Smooth muscle cell (in vitro differentiated cells): ENCODE measurements at regions not wholly inside any gene's neighbourhood (a gene's known extent, or its start where the extent isn't known, plus 50 kb on each side); places are given as distances from the start of the nearest gene placed in this dataset.

Experiments used
- DNase-seq: peaks from one replicate; lab custom pipeline; 2025; ENCODE audit not compliant: unreplicated experiment; lab: John Stamatoyannopoulos, UW
- H2AFZ ChIP-seq: fragments of 200-600 bp; sonication (generic); 2 replicates; pipeline ENCODE4 v1.6.0; 2016; ENCODE audit warnings: antibody characterized with exemption, low read depth, mild to moderate bottlenecking
- H3F3A ChIP-seq: fragments of 200-600 bp; sonication (generic); 2 replicates; pipeline ENCODE4 v1.6.0; 2017; ENCODE audit warnings: antibody characterized with exemption, low read depth
- H3K27ac ChIP-seq: fragments of 200-600 bp; sonication (generic); 2 replicates; pipeline ENCODE4 v1.5.1; 2016; ENCODE audit warnings: low read depth, mild to moderate bottlenecking
- H3K27me3 ChIP-seq: fragments of 200-600 bp; sonication (generic); 2 replicates; pipeline ENCODE4 v1.6.1; 2016; ENCODE audit warnings: low read depth, mild to moderate bottlenecking
- H3K36me3 ChIP-seq: fragments of 200-600 bp; sonication (generic); 2 replicates; pipeline ENCODE4 v1.5.1; 2016; ENCODE audit warnings: low read depth
- H3K4me1 ChIP-seq: fragments of 200-600 bp; sonication (generic); 2 replicates; pipeline ENCODE4 v1.5.1; 2016; ENCODE audit warnings: low read depth
- H3K4me2 ChIP-seq: fragments of 200-600 bp; sonication (generic); 2 replicates; pipeline ENCODE4 v1.6.0; 2016; ENCODE audit warnings: mild to moderate bottlenecking
- H3K4me3 ChIP-seq: fragments of 200-600 bp; sonication (generic); 2 replicates; pipeline ENCODE4 v1.5.1; 2016; ENCODE audit warnings: mild to moderate bottlenecking
- H3K79me2 ChIP-seq: fragments of 200-600 bp; sonication (generic); 2 replicates; pipeline ENCODE4 v1.6.0; 2016; ENCODE audit warnings: low read depth, mild to moderate bottlenecking
- H3K9ac ChIP-seq: fragments of 200-600 bp; sonication (generic); 2 replicates; pipeline ENCODE4 v1.6.0; 2016; ENCODE audit warnings: low read depth
- H3K9me3 ChIP-seq: fragments of 200-600 bp; sonication (generic); replicated peaks from 2 replicates; pipeline ENCODE4 v1.5.1; 2016; ENCODE audit warnings: low read depth
- H4K20me1 ChIP-seq: fragments of 200-600 bp; sonication (generic); 2 replicates; pipeline ENCODE4 v1.6.0; 2016; ENCODE audit warnings: low read depth
- CTCF ChIP-seq: fragments of 200-600 bp; sonication (generic); IDR thresholded peaks from 2 replicates; pipeline ENCODE4 v1.5.1; 2017; ENCODE audit warnings: borderline replicate concordance, mild to moderate bottlenecking, antibody characterized with exemption; ENCODE audit not compliant: insufficient read depth, poor library complexity, severe bottlenecking
- WGBS: methylation state at CpG from one replicate; pipeline ENCODE4 v1.1.7; 2016; ENCODE audit warnings: low lambda C conversion rate; 5-methylcytosine and 5-hydroxymethylcytosine counted together

- DNase-seq: no peak
- 95% methylated on average over 6 of the region's 6 CpGs for WGBS
- no peak overlapping the region for H3K4me3 ChIP-seq
- H2AFZ ChIP-seq: no peak overlapping the region
- no peaks in the 10 kb centered on the region for H3K79me2 ChIP-seq
- H3K36me3 ChIP-seq: no peaks in the 10 kb centered on the region
- no peak for TF ChIP-seq CTCF
- no peaks in the 10 kb centered on the region for H3K27me3 ChIP-seq
- no peak overlapping the region for H3K27ac ChIP-seq
- H3F3A ChIP-seq: no peaks in the 10 kb centered on the region
- no peaks in the 10 kb centered on the region for H4K20me1 ChIP-seq
- H3K4me2 ChIP-seq: no peak overlapping the region
- H3K9me3 ChIP-seq: no peaks in the 10 kb centered on the region
- H3K9ac ChIP-seq: no peak overlapping the region
- H3K4me1 ChIP-seq: no peaks in the 10 kb centered on the region
Observed at GRCh38 chr22:26789951-26790350, 132.6 kb downstream of the MIAT start.

DNA sequence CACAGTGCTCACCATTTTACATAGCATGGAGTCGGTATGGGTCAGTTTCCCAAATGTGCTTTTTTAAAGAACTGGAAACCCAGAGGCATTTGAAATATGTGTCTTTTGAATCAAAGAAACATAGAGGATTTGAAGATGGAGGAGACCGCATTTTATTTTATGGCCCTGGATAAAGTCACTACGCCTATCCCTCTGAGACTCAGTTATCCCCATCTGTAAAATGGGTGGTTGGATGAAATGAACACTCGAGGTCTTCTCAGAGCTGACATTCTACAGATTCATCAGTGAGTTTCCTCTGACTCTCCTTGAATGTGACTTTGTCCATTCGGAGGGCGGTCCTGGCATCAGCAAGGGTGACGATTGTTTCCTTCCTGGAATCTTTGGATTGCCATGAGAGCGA is 135.1 kb downstream of the MIAT start:
- no peak overlapping the region for H3K27ac ChIP-seq
- no peak for TF ChIP-seq CTCF
- no peaks in the 10 kb centered on the region for H3K36me3 ChIP-seq
- no peak overlapping the region for H3K9ac ChIP-seq
- no peaks in the 10 kb centered on the region for H3K4me1 ChIP-seq
- no peak overlapping the region for H3K4me3 ChIP-seq
- no peaks in the 10 kb centered on the region for H4K20me1 ChIP-seq
- no peak for DNase-seq
- H3K27me3 ChIP-seq: no peaks in the 10 kb centered on the region
- WGBS: 98% methylated on average over 8 of the region's 8 CpGs
- no peaks in the 10 kb centered on the region for H3F3A ChIP-seq
- no peaks in the 10 kb centered on the region for H3K79me2 ChIP-seq
- no peak overlapping the region for H2AFZ ChIP-seq
- H3K9me3 ChIP-seq: no peaks in the 10 kb centered on the region
- no peak overlapping the region for H3K4me2 ChIP-seq

- Histone ChIP-seq H4K20me1 (no peaks in the 10 kb centered on the region), H3K9me3 (no peaks in the 10 kb centered on the region)
- 95% methylated on average over 12 of the region's 12 CpGs for WGBS
Observed at GRCh38 chr22:26796785-26797184, 139.4 kb downstream of the MIAT start.

More at GRCh38 chr22:26796785-26797184, 139.4 kb downstream of the MIAT start:
- H2AFZ ChIP-seq: no peak overlapping the region
- H3K79me2 ChIP-seq: no peaks in the 10 kb centered on the region
- no peak overlapping the region for H3K27ac ChIP-seq
- H3K4me3 ChIP-seq: no peak overlapping the region
- H3K36me3 ChIP-seq: no peaks in the 10 kb centered on the region
- H3K9ac ChIP-seq: no peak overlapping the region
- no peak for TF ChIP-seq CTCF
- no peak for DNase-seq
- peaks cover 10% of the 10 kb centered on the region for H3K4me1 ChIP-seq
- no peak overlapping the region for H3K4me2 ChIP-seq
- no peaks in the 10 kb centered on the region for H3K27me3 ChIP-seq
- no peaks in the 10 kb centered on the region for H3F3A ChIP-seq
